CD8-positive, alpha-beta memory T cell (primary cell): ENCODE measurements at regions not wholly inside any gene's neighbourhood (a gene's known extent, or its start where the extent isn't known, plus 50 kb on each side); places are given as distances from the start of the nearest gene placed in this dataset.

Experiments used
- CTCF ChIA-PET: fragments of 350-600 bp; sonication (Branson Sonifier 250); formaldehyde crosslinking; loops from one replicate; lab custom pipeline; 2021; ENCODE audit warnings: antibody characterized with exemption; lab: Charles Lee
- POLR2A ChIA-PET: fragments of 350-600 bp; sonication (Branson Sonifier 250); formaldehyde crosslinking; loops from one replicate; lab custom pipeline; 2021; ENCODE audit warnings: antibody characterized with exemption; lab: Charles Lee
- DNase-seq, 5 donors: peaks; one replicate each; pipeline versions ENCODE4 v3.0.0 to v3.0.0-alpha.2; 2020 to 2022; ENCODE audit warnings: mixed read lengths in 1 of 5
- H3K27ac ChIP-seq: one replicate; pipeline ENCODE4 v1.7.0; 2013; ENCODE audit warnings: low read depth, mild to moderate bottlenecking, low read length, moderate library complexity
- H3K27me3 ChIP-seq: 2 replicates; pipeline ENCODE4 v1.7.0; 2013; ENCODE audit warnings: low read length, mild to moderate bottlenecking; ENCODE audit not compliant: insufficient read depth, poor library complexity, severe bottlenecking
- H3K36me3 ChIP-seq: 2 replicates; pipeline ENCODE4 v1.7.0; 2013; ENCODE audit warnings: mild to moderate bottlenecking, low read length, moderate library complexity; ENCODE audit not compliant: insufficient read depth
- H3K4me1 ChIP-seq: 2 replicates; pipeline ENCODE4 v1.7.0; 2013; ENCODE audit warnings: mild to moderate bottlenecking, low read length, moderate library complexity; ENCODE audit not compliant: insufficient read depth
- H3K4me3 ChIP-seq: 2 replicates; pipeline ENCODE4 v1.7.0; 2013; ENCODE audit warnings: mild to moderate bottlenecking, low read length
- H3K9me3 ChIP-seq: 2 replicates; pipeline ENCODE4 v1.7.0; 2013; ENCODE audit warnings: mild to moderate bottlenecking, low read length
- H3K27ac Mint-ChIP-seq, 8 donors: one replicate each; pipeline ENCODE4 v1.8.0; 2020 to 2021; ENCODE audit warnings: mixed read lengths in 8 of 8, mild to moderate bottlenecking in 6 of 8, inconsistent platforms in 3 of 8, moderate library complexity in 3 of 8
- H3K27me3 Mint-ChIP-seq, 2 donors: one replicate each; pipeline ENCODE4 v1.8.0; 2020 to 2021; ENCODE audit warnings: mixed read lengths in 2 of 2, mild to moderate bottlenecking in 1 of 2, moderate library complexity in 1 of 2
- H3K36me3 Mint-ChIP-seq, 3 donors: one replicate each; pipeline ENCODE4 v1.8.0; 2020 to 2021; ENCODE audit warnings: mixed read lengths in 3 of 3, inconsistent platforms in 1 of 3, mild to moderate bottlenecking in 1 of 3
- H3K4me1 Mint-ChIP-seq, 3 donors: one replicate each; pipeline ENCODE4 v1.8.0; 2020 to 2021; ENCODE audit warnings: mixed read lengths in 3 of 3, inconsistent platforms in 1 of 3, mild to moderate bottlenecking in 1 of 3
- H3K4me3 Mint-ChIP-seq, 7 donors: one replicate each; pipeline ENCODE4 v1.8.0; 2020 to 2021; ENCODE audit warnings: mixed read lengths in 7 of 7, mild to moderate bottlenecking in 6 of 7, moderate library complexity in 4 of 7, inconsistent platforms in 2 of 7
- H3K9me3 Mint-ChIP-seq, 5 donors: one replicate each; pipeline ENCODE4 v1.8.0; 2020 to 2022; ENCODE audit warnings: mixed read lengths in 5 of 5, mild to moderate bottlenecking in 3 of 5, moderate library complexity in 2 of 5, inconsistent platforms in 1 of 5

GRCh38 chr12:77247542-77247941 lies 182.2 kb upstream of the E2F7 start:
- no peaks in the 10 kb centered on the region for H3K4me1 ChIP-seq
- CTCF ChIA-PET, result no interaction called here
- H3K27me3 ChIP-seq, result no peaks in the 10 kb centered on the region
- H3K27ac ChIP-seq, result no peak overlapping the region
- no peaks in the 10 kb centered on the region for H3K36me3 Mint-ChIP-seq
- DNase-seq, result no peak
- H3K4me3 Mint-ChIP-seq, result no peak overlapping the region
- H3K27me3 Mint-ChIP-seq, result peaks cover 0 to 2% of the 10 kb centered on the region in 2 donors
- POLR2A ChIA-PET, result no interaction called here
- no peak overlapping the region for H3K4me3 ChIP-seq
- no peaks in the 10 kb centered on the region for H3K4me1 Mint-ChIP-seq
- H3K27ac Mint-ChIP-seq, result no peak overlapping the region
- no peaks in the 10 kb centered on the region for H3K36me3 ChIP-seq
- peaks cover 0 to 6% (median 0%) of the 10 kb centered on the region in 5 donors for H3K9me3 Mint-ChIP-seq
- no peaks in the 10 kb centered on the region for H3K9me3 ChIP-seq

DNA sequence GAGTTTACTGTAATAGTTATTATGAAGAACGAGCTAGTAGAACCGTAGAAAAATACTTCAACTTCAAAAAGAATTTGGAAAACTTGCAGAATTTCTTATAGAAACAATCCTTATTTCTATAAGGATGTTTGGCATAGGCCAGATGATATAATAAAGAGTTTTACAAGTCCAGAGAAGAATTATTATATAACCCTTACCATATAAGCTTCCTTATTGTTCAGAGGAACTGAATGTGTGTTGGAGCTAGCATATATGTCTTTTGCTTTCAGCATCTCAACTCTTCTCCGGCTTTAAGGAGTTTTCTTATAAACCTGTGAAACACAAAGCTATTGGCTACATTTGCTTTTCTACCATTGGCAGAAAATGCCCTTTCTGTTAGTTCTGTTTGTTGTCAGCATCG lies 178.0 kb upstream of the E2F7 start:
- H3K27ac Mint-ChIP-seq, result no peak overlapping the region
- H3K9me3 ChIP-seq, result no peaks in the 10 kb centered on the region
- no peaks in the 10 kb centered on the region for H3K4me1 Mint-ChIP-seq
- no peak for DNase-seq
- POLR2A ChIA-PET, result no interaction called here
- H3K4me1 ChIP-seq, result no peaks in the 10 kb centered on the region
- no peaks in the 10 kb centered on the region for H3K36me3 Mint-ChIP-seq
- H3K27me3 Mint-ChIP-seq, result no peaks in the 10 kb centered on the region
- no peak overlapping the region for H3K4me3 Mint-ChIP-seq
- H3K9me3 Mint-ChIP-seq, result peaks cover 0 to 6% (median 0%) of the 10 kb centered on the region in 5 donors
- CTCF ChIA-PET, result no interaction called here
- H3K36me3 ChIP-seq, result no peaks in the 10 kb centered on the region
- H3K27ac ChIP-seq, result no peak overlapping the region
- no peak overlapping the region for H3K4me3 ChIP-seq
- H3K27me3 ChIP-seq, result no peaks in the 10 kb centered on the region

GRCh38 chr12:77239617-77240016 lies 174.2 kb upstream of the E2F7 start:
- peaks cover 0 to 4% (median 2%) of the 10 kb centered on the region in 5 donors for H3K9me3 Mint-ChIP-seq
- H3K4me3 ChIP-seq, result no peak overlapping the region
- ChIA-PET POLR2A (no interaction called here), CTCF (no interaction called here)
- no peaks in the 10 kb centered on the region for H3K4me1 Mint-ChIP-seq
- no peaks in the 10 kb centered on the region for H3K27me3 Mint-ChIP-seq
- H3K36me3 Mint-ChIP-seq, result no peaks in the 10 kb centered on the region
- no peak overlapping the region for H3K27ac Mint-ChIP-seq
- DNase-seq, result no peak
- H3K4me1 ChIP-seq, result no peaks in the 10 kb centered on the region
- H3K36me3 ChIP-seq, result no peaks in the 10 kb centered on the region
- H3K27me3 ChIP-seq, result no peaks in the 10 kb centered on the region
- no peak overlapping the region for H3K27ac ChIP-seq
- H3K9me3 ChIP-seq, result no peaks in the 10 kb centered on the region
- H3K4me3 Mint-ChIP-seq, result no peak overlapping the region

GRCh38 chr12:77238335-77238734 lies 173.0 kb upstream of the E2F7 start:
- Histone ChIP-seq H3K27me3 (no peaks in the 10 kb centered on the region), H3K27ac (no peak overlapping the region), H3K36me3 (no peaks in the 10 kb centered on the region), H3K4me1 (no peaks in the 10 kb centered on the region), H3K9me3 (no peaks in the 10 kb centered on the region), H3K4me3 (no peak overlapping the region)
- CTCF ChIA-PET, result no interaction called here
- Mint-ChIP-seq H3K36me3 (no peaks in the 10 kb centered on the region), H3K9me3 (peaks cover 0 to 4% (median 2%) of the 10 kb centered on the region in 5 donors), H3K27me3 (no peaks in the 10 kb centered on the region), H3K27ac (no peak overlapping the region), H3K4me3 (no peak overlapping the region), H3K4me1 (no peaks in the 10 kb centered on the region)
- no peak for DNase-seq
- POLR2A ChIA-PET, result no interaction called here

- POLR2A ChIA-PET, result no interaction called here
- H3K4me1 Mint-ChIP-seq, result no peaks in the 10 kb centered on the region
- CTCF ChIA-PET, result no interaction called here
- H3K4me3 Mint-ChIP-seq, result no peak overlapping the region
- no peak overlapping the region for H3K27ac ChIP-seq
- peaks cover 0 to 4% (median 2%) of the 10 kb centered on the region in 5 donors for H3K9me3 Mint-ChIP-seq
- no peak overlapping the region for H3K4me3 ChIP-seq
- H3K36me3 ChIP-seq, result no peaks in the 10 kb centered on the region
- no peaks in the 10 kb centered on the region for H3K9me3 ChIP-seq
- DNase-seq, result no peak
- no peaks in the 10 kb centered on the region for H3K36me3 Mint-ChIP-seq
- H3K4me1 ChIP-seq, result no peaks in the 10 kb centered on the region
- no peaks in the 10 kb centered on the region for H3K27me3 Mint-ChIP-seq
- no peak overlapping the region for H3K27ac Mint-ChIP-seq
- H3K27me3 ChIP-seq, result no peaks in the 10 kb centered on the region
Measured at GRCh38 chr12:77237896-77238295, 172.5 kb upstream of the E2F7 start.

- POLR2A ChIA-PET, result no interaction called here
- Histone ChIP-seq H3K4me1 (no peaks in the 10 kb centered on the region), H3K36me3 (no peaks in the 10 kb centered on the region), H3K27me3 (no peaks in the 10 kb centered on the region), H3K4me3 (no peak overlapping the region), H3K27ac (no peak overlapping the region), H3K9me3 (no peaks in the 10 kb centered on the region)
- CTCF ChIA-PET, result no interaction called here
- Mint-ChIP-seq H3K4me1 (no peaks in the 10 kb centered on the region), H3K27ac (no peak overlapping the region), H3K27me3 (no peaks in the 10 kb centered on the region), H3K4me3 (no peak overlapping the region), H3K36me3 (no peaks in the 10 kb centered on the region), H3K9me3 (peaks cover 0 to 6% (median 2%) of the 10 kb centered on the region in 5 donors)
- no peak for DNase-seq
Measured at GRCh38 chr12:77236066-77236465, 170.7 kb upstream of the E2F7 start.

DNA sequence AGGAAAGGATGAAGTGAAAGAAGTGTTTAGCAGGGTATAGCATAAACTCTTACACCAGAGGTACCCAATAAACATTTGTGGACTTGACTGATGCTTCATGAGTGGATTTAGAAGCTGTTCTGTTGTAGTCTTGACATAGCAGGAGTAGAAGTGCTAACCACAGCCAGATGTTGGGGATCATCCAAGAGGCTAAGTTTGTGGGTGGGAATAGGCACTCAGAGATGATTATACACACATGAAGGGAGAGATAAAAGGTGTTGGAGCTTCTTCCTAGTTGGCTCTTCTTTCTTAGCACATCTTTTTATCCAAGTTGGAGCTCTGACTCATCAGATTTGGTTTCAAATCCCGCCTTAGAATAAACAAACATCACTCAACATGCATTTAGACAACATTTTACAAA lies 166.7 kb upstream of the E2F7 start:
- Histone ChIP-seq H3K36me3 (no peaks in the 10 kb centered on the region), H3K9me3 (no peaks in the 10 kb centered on the region), H3K4me1 (no peaks in the 10 kb centered on the region), H3K27me3 (no peaks in the 10 kb centered on the region), H3K27ac (no peak overlapping the region), H3K4me3 (no peak overlapping the region)
- H3K9me3 Mint-ChIP-seq, result peaks cover 0 to 3% (median 3%) of the 10 kb centered on the region in 5 donors
- no peaks in the 10 kb centered on the region for H3K36me3 Mint-ChIP-seq
- H3K27ac Mint-ChIP-seq, result no peak overlapping the region
- POLR2A ChIA-PET, result no interaction called here
- H3K4me1 Mint-ChIP-seq, result no peaks in the 10 kb centered on the region
- no peak overlapping the region for H3K4me3 Mint-ChIP-seq
- H3K27me3 Mint-ChIP-seq, result no peaks in the 10 kb centered on the region
- no peak for DNase-seq
- CTCF ChIA-PET, result no interaction called here

- CTCF ChIA-PET, result no interaction called here
- H3K4me3 Mint-ChIP-seq, result no peak overlapping the region
- no peak for DNase-seq
- Histone ChIP-seq H3K4me1 (no peaks in the 10 kb centered on the region), H3K4me3 (no peak overlapping the region), H3K27ac (no peak overlapping the region), H3K36me3 (no peaks in the 10 kb centered on the region), H3K9me3 (no peaks in the 10 kb centered on the region), H3K27me3 (no peaks in the 10 kb centered on the region)
- no peak overlapping the region for H3K27ac Mint-ChIP-seq
- peaks cover 0 to 3% (median 3%) of the 10 kb centered on the region in 5 donors for H3K9me3 Mint-ChIP-seq
- H3K27me3 Mint-ChIP-seq, result no peaks in the 10 kb centered on the region
- no peaks in the 10 kb centered on the region for H3K36me3 Mint-ChIP-seq
- POLR2A ChIA-PET, result no interaction called here
- H3K4me1 Mint-ChIP-seq, result no peaks in the 10 kb centered on the region
Measured at GRCh38 chr12:77231501-77231918, 166.1 kb upstream of the E2F7 start.
